Stimulated activated CD4-positive, alpha-beta T cell treated with anti-CD3 and anti-CD28 coated beads, Interleukin-1b, Interleukin-23, amount 100 ng/mL, for 4 hours (primary cell): ENCODE measurements at regions not wholly inside any gene's neighbourhood (a gene's known extent, or its start where the extent isn't known, plus 50 kb on each side); places are given as distances from the start of the nearest gene placed in this dataset.

Source experiments
- DNase-seq, 2 donors: peaks; one replicate each; pipeline ENCODE4 v3.0.0-alpha.2; 2020; ENCODE audit warnings: low read depth in 2 of 2

- no peak for DNase-seq
These were observed 128.1 kb upstream of the E2F8 start for GRCh38 chr11:19368726-19369375.

- DNase-seq: no peak
These were observed 126.4 kb upstream of the E2F8 start for GRCh38 chr11:19366992-19367709.

- DNase-seq: no peak
These were observed 125.1 kb upstream of the E2F8 start for GRCh38 chr11:19365743-19366410.

- DNase-seq: no peak
These were observed 118.7 kb upstream of the E2F8 start for GRCh38 chr11:19359221-19360000.

- no peak for DNase-seq
These were observed 117.2 kb upstream of the E2F8 start for GRCh38 chr11:19357943-19358342.

GRCh38 chr11:19355601-19356000 is 114.9 kb upstream of the E2F8 start:
- no peak for DNase-seq

- no peak for DNase-seq
These were observed 112.6 kb upstream of the E2F8 start for GRCh38 chr11:19353287-19353850.

GRCh38 chr11:19352771-19353160 is 112.0 kb upstream of the E2F8 start:
- no peak for DNase-seq

GRCh38 chr11:19352072-19352770 is 111.5 kb upstream of the E2F8 start:
- DNase-seq: no peak

GRCh38 chr11:19351426-19351825 is 110.7 kb upstream of the E2F8 start:
- no peak for DNase-seq

- DNase-seq: no peak
These were observed 109.4 kb upstream of the E2F8 start for GRCh38 chr11:19350160-19350559.

- no peak for DNase-seq
These were observed 108.7 kb upstream of the E2F8 start for GRCh38 chr11:19349340-19350025.

- DNase-seq: no peak
These were observed 107.2 kb upstream of the E2F8 start for GRCh38 chr11:19347911-19348310.

GRCh38 chr11:19345848-19346681 is 105.3 kb upstream of the E2F8 start:
- no peak for DNase-seq

GRCh38 chr11:19345519-19345847 is 104.7 kb upstream of the E2F8 start:
- no peak for DNase-seq

GRCh38 chr11:19344661-19345518 is 104.1 kb upstream of the E2F8 start:
- no peak for DNase-seq

- DNase-seq: no peak
These were observed 101.3 kb upstream of the E2F8 start for GRCh38 chr11:19342036-19342435.

GRCh38 chr11:19338375-19338774 is 97.6 kb upstream of the E2F8 start:
- DNase-seq: no peak

GRCh38 chr11:19337779-19338178 is 97.0 kb upstream of the E2F8 start:
- no peak for DNase-seq
